ENCODE measurements at regions not wholly inside any gene's neighbourhood (a gene's known extent, or its start where the extent isn't known, plus 50 kb on each side); places are given as distances from the start of the nearest gene placed in this dataset.
"Not testable (repeated sequence)": the region's sequence is repeated elsewhere in the genome, so short reads cannot be mapped to it uniquely, and the experiment has no call there.

GRCh38 chr10:59433720-59434428 is 71.5 kb upstream of the FAM13C start:
- WGBS (ENCODE audit: missing lambda C conversion rate) = 69% methylated on average over 2 of the region's 2 CpGs
- Histone ChIP-seq H3K27ac (no peak overlapping the region), H3K4me1 (no peaks in the 10 kb centered on the region), H3K4me2 (no peak overlapping the region), H3K9me3 (no peaks in the 10 kb centered on the region), H3K4me3 (no peak overlapping the region)
- CTCF ChIA-PET = no interaction called here
- no peak for ATAC-seq
- no peak for FAIRE-seq
- TF ChIP-seq POLR2A (IDR thresholded peaks at IDR 0.05; ENCODE audit: low read length) (no peak), HOXA7 (CRISPR knock-in tag; IDR thresholded peaks at IDR 0.05) (no peak), ZFP36 (IDR thresholded peaks at IDR 0.05; ENCODE audit: borderline replicate concordance, partially characterized antibody) (no peak), HEYL (CRISPR knock-in tag; IDR thresholded peaks at IDR 0.05) (no peak), BCL3 (IDR thresholded peaks at IDR 0.05) (no peak), KDM1A (IDR thresholded peaks at IDR 0.05; ENCODE audit: low read depth) (no peak)
- POLR2A ChIA-PET = no interaction called here
- DNase-seq (ENCODE audit: low read depth in 1 of 2, low spot score in 1 of 2) = no peak

- ChIA-PET CTCF (interaction anchor here (0.7 to 1.1 kb wide), 3 partner anchors 8 to 13 kb away, joined by 3 read pairs; no protein-coding TSS in a partner anchor), POLR2A (interaction anchor here (0.6 kb wide), 1 partner anchor 535 kb away, joined by 3 read pairs; no protein-coding TSS in a partner anchor)
- Histone ChIP-seq H3K27ac (no peak overlapping the region), H3K9me3 (no peaks in the 10 kb centered on the region), H3K4me1 (no peaks in the 10 kb centered on the region), H3K4me3 (no peak overlapping the region), H3K4me2 (no peak overlapping the region)
- FAIRE-seq (no peak), DNase-seq (ENCODE audit: low read depth in 1 of 2, low spot score in 1 of 2) (no peak), ATAC-seq (no peak)
- WGBS (ENCODE audit: missing lambda C conversion rate) = 19% methylated on average over 3 of the region's 3 CpGs
- TF ChIP-seq EHMT2 (IDR thresholded peaks at IDR 0.05; ENCODE audit: low read depth) (no peak), CHD4 (IDR thresholded peaks at IDR 0.05; ENCODE audit: borderline replicate concordance) (no peak), ATOH8 (CRISPR knock-in tag; IDR thresholded peaks at IDR 0.05; ENCODE audit: low read depth) (no peak), USF2 (IDR thresholded peaks at IDR 0.05) (no peak), RNF2 (IDR thresholded peaks at IDR 0.05; ENCODE audit: borderline replicate concordance, low read depth) (no peak), MAFK (IDR thresholded peaks at IDR 0.05; ENCODE audit: partially characterized antibody) (peak; percentile 64), FOSB (CRISPR knock-in tag; IDR thresholded peaks at IDR 0.05) (no peak), RCOR1 (IDR thresholded peaks at IDR 0.05; ENCODE audit: low read depth, low read length) (no peak)
Observed at GRCh38 chr10:59432207-59432900, 70.0 kb upstream of the FAM13C start.

GRCh38 chr10:59413795-59414194 is 51.4 kb upstream of the FAM13C start:
- POLR2A ChIA-PET; FAIRE-seq; H3K4me1 ChIP-seq; H3K4me2 ChIP-seq; H3K27ac ChIP-seq; DNase-seq (ENCODE audit: low read depth in 1 of 2, low spot score in 1 of 2); ATAC-seq; H3K9me3 ChIP-seq; CTCF ChIA-PET; H3K4me3 ChIP-seq: not testable (repeated sequence)
- 0% methylated on average over 3 of the region's 5 CpGs for WGBS (ENCODE audit: missing lambda C conversion rate)
